Chondrocyte (in vitro differentiated cells): ENCODE measurements at regions not wholly inside any gene's neighbourhood (a gene's known extent, or its start where the extent isn't known, plus 50 kb on each side); places are given as distances from the start of the nearest gene placed in this dataset.

Experiments used
- DNase-seq: peaks from one replicate; pipeline ENCODE4 v3.0.0; 2021; ENCODE audit warnings: mixed read lengths, low spot score
- H3K27ac Mint-ChIP-seq: one replicate; pipeline ENCODE4 v1.8.0; 2021; ENCODE audit warnings: mild to moderate bottlenecking, moderate library complexity, mixed read lengths; ENCODE audit not compliant: unreplicated experiment
- H3K27me3 Mint-ChIP-seq: 2 replicates; pipeline ENCODE4 v1.8.0; 2021; ENCODE audit warnings: low read depth, mixed read lengths
- H3K36me3 Mint-ChIP-seq: 2 replicates; pipeline ENCODE4 v1.8.0; 2021; ENCODE audit warnings: low read depth, mixed read lengths
- H3K4me1 Mint-ChIP-seq: 2 replicates; pipeline ENCODE4 v1.8.0; 2021; ENCODE audit warnings: low read depth, mild to moderate bottlenecking, mixed read lengths
- H3K4me3 Mint-ChIP-seq: one replicate; pipeline ENCODE4 v1.8.0; 2021; ENCODE audit warnings: mild to moderate bottlenecking, moderate library complexity, mixed read lengths; ENCODE audit not compliant: unreplicated experiment
- H3K9me3 Mint-ChIP-seq: 2 replicates; pipeline ENCODE4 v1.8.0; 2021; ENCODE audit warnings: low read depth, mixed read lengths
- TF ChIP-seq, protein P1 (sequence below): fragments of 200-600 bp; sonication (generic); IDR thresholded peaks from 2 replicates; pipeline ENCODE4 v1.5.0; 2021; ENCODE audit warnings: antibody characterized with exemption, mild to moderate bottlenecking, moderate library complexity

- H3K27ac Mint-ChIP-seq: no peak overlapping the region
- no peak for DNase-seq
Measured at GRCh38 chr13:55307909-55308308, 1832.8 kb upstream of the PRR20A start.

DNA sequence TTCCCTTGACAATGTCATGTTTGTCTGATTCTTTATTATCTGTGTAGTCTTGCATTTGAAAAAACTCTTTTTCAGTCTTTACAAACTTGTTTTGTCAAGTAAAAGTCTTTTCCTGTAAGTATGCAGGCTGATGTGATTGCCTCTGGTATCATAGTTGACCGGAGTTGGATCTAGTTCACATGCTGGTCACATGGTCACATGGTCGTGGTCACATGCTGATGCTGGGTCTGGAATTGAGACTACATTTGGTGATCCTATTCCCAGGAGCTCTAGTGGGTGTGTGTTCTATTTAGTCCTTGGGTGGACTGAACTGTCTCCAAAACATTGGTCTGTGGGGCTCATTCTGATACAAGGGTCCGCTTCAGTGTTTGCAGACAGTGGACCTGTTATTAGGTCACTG lies 1798.8 kb upstream of the PRR20A start:
- DNase-seq: no peak
- TF ChIP-seq, protein P1, sequence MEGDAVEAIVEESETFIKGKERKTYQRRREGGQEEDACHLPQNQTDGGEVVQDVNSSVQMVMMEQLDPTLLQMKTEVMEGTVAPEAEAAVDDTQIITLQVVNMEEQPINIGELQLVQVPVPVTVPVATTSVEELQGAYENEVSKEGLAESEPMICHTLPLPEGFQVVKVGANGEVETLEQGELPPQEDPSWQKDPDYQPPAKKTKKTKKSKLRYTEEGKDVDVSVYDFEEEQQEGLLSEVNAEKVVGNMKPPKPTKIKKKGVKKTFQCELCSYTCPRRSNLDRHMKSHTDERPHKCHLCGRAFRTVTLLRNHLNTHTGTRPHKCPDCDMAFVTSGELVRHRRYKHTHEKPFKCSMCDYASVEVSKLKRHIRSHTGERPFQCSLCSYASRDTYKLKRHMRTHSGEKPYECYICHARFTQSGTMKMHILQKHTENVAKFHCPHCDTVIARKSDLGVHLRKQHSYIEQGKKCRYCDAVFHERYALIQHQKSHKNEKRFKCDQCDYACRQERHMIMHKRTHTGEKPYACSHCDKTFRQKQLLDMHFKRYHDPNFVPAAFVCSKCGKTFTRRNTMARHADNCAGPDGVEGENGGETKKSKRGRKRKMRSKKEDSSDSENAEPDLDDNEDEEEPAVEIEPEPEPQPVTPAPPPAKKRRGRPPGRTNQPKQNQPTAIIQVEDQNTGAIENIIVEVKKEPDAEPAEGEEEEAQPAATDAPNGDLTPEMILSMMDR: no peak
- H3K9me3 Mint-ChIP-seq: peaks cover 3% of the 10 kb centered on the region
- H3K27me3 Mint-ChIP-seq: peaks cover 13% of the 10 kb centered on the region
- H3K4me1 Mint-ChIP-seq: no peaks in the 10 kb centered on the region
- no peaks in the 10 kb centered on the region for H3K36me3 Mint-ChIP-seq
- H3K4me3 Mint-ChIP-seq: no peak overlapping the region
- H3K27ac Mint-ChIP-seq: no peak overlapping the region

More at GRCh38 chr13:55307909-55308308, 1832.8 kb upstream of the PRR20A start:
- no peaks in the 10 kb centered on the region for H3K4me1 Mint-ChIP-seq
- TF ChIP-seq, protein P1: no peak
- no peaks in the 10 kb centered on the region for H3K36me3 Mint-ChIP-seq
- no peaks in the 10 kb centered on the region for H3K9me3 Mint-ChIP-seq
- no peaks in the 10 kb centered on the region for H3K27me3 Mint-ChIP-seq
- no peak overlapping the region for H3K4me3 Mint-ChIP-seq

DNA sequence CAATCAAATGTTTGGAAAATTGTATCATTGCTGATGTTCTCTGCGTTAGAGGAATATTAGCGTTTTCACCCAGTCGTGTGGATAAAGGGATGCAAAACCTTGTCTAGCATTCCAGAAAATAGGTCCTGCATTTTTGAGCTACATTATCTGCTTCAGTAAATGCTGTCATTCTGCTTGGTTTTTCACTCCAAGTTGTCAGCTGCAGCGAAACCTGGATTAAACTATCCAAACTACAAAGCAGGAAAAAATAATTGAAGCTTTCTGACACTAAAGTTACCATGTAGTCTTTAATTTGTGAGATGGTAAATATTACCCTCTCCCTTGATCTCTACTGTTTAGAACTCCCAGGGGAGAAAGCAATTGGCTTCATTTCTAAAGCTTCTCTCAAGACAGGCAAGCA lies 1795.5 kb upstream of the PRR20A start:
- Mint-ChIP-seq H3K4me3 (no peak overlapping the region), H3K4me1 (no peaks in the 10 kb centered on the region), H3K27me3 (peaks cover 10% of the 10 kb centered on the region), H3K36me3 (no peaks in the 10 kb centered on the region), H3K27ac (no peak overlapping the region), H3K9me3 (peaks cover 5% of the 10 kb centered on the region)
- TF ChIP-seq, protein P1: no peak
- DNase-seq: no peak

DNA sequence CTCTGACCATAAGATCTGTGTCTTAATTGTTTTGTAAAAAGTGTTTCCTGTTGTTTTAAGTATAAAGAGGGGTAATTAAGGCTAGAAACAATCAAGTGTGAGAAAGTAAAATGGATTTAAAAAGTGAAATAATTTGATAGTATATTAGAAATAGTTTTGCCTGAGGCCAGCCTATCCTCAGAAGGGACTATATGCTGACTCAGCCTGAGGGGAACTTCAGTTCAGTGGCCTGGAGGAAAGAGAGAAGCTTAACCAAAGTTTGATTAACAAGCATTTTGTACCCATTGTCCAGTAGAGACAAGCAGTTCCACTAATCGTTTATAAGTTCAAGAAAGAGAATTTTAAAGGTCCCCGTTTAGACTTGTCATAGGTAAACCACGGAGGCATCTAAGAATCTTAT lies 1793.2 kb upstream of the PRR20A start:
- no peak overlapping the region for H3K4me3 Mint-ChIP-seq
- peaks cover 10% of the 10 kb centered on the region for H3K27me3 Mint-ChIP-seq
- H3K9me3 Mint-ChIP-seq: peaks cover 6% of the 10 kb centered on the region
- H3K4me1 Mint-ChIP-seq: no peaks in the 10 kb centered on the region
- TF ChIP-seq, protein P1: no peak
- H3K27ac Mint-ChIP-seq: no peak overlapping the region
- DNase-seq: no peak
- H3K36me3 Mint-ChIP-seq: no peaks in the 10 kb centered on the region

DNA sequence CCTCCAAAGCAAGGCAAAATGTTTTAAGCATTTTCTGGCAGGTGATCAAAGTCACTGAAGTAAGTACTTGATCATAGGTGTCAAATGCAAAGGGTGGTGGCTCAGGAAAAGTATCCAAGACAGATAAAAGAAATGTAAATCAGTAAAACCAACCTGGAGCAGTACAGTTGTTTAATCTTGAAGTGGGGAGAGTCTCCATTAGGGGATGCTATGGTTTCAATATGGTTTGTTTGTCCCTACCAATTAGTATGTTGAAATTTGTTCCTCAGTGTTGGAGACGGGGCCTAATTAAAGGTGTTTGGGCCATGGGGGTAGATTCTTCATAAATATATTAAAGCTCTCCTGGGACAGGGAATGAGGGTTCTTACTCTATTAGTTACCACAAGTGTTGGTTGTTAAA lies 1781.7 kb upstream of the PRR20A start:
- no peak for DNase-seq
- no peak overlapping the region for H3K4me3 Mint-ChIP-seq
- H3K27ac Mint-ChIP-seq: no peak overlapping the region
- no peaks in the 10 kb centered on the region for H3K9me3 Mint-ChIP-seq
- H3K27me3 Mint-ChIP-seq: no peaks in the 10 kb centered on the region
- H3K4me1 Mint-ChIP-seq: no peaks in the 10 kb centered on the region
- H3K36me3 Mint-ChIP-seq: no peaks in the 10 kb centered on the region
- TF ChIP-seq, protein P1: no peak
